ENCODE measurements at regions not wholly inside any gene's neighbourhood (a gene's known extent, or its start where the extent isn't known, plus 50 kb on each side); places are given as distances from the start of the nearest gene placed in this dataset.

GRCh38 chr22:49104434-49104833 is 723.2 kb downstream of the BRD1 start:
- TF ChIP-seq CTCF (IDR thresholded peaks at IDR 0.05): no peak
- TF ChIP-seq EZH2 (IDR thresholded peaks at IDR 0.05; ENCODE audit: borderline replicate concordance, insufficient read depth, low read depth, low read length, poor library complexity, severe bottlenecking): no peak
